ENCODE measurements at regions not wholly inside any gene's neighbourhood (a gene's known extent, or its start where the extent isn't known, plus 50 kb on each side); places are given as distances from the start of the nearest gene placed in this dataset.

- Histone ChIP-seq H3K36me3 (ENCODE audit: control insufficient read depth, insufficient read depth, low read length) (no peaks in the 10 kb centered on the region), H3K4me3 (replicated peaks; ENCODE audit: low read depth, low read length) (no peak overlapping the region), H3K27me3 (replicated peaks; ENCODE audit: control insufficient read depth, insufficient read depth, low read length) (no peaks in the 10 kb centered on the region)
- DNase-seq (ENCODE audit: extremely low read depth, insufficient read length), result no peak
- no peak for TF ChIP-seq CTCF (IDR thresholded peaks at IDR 0.05; ENCODE audit: insufficient read depth, low read length, poor library complexity, severe bottlenecking)
These were observed 500.8 kb upstream of the WWC1 start for GRCh38 chr5:167790462-167791260.

- no peaks in the 10 kb centered on the region for H3K36me3 ChIP-seq (ENCODE audit: control insufficient read depth, insufficient read depth, low read length)
- no peak overlapping the region for H3K4me3 ChIP-seq (replicated peaks; ENCODE audit: low read depth, low read length)
- DNase-seq (ENCODE audit: extremely low read depth, insufficient read length), result no peak
These were observed 498.9 kb upstream of the WWC1 start for GRCh38 chr5:167792514-167792913.

GRCh38 chr5:167793700-167794099, 497.7 kb upstream of the WWC1 start:
- Histone ChIP-seq H3K4me3 (replicated peaks; ENCODE audit: low read depth, low read length) (no peak overlapping the region), H3K36me3 (ENCODE audit: control insufficient read depth, insufficient read depth, low read length) (no peaks in the 10 kb centered on the region), H3K27me3 (replicated peaks; ENCODE audit: control insufficient read depth, insufficient read depth, low read length) (no peaks in the 10 kb centered on the region)
- no peak for TF ChIP-seq CTCF (IDR thresholded peaks at IDR 0.05; ENCODE audit: insufficient read depth, low read length, poor library complexity, severe bottlenecking)
- no peak for DNase-seq (ENCODE audit: extremely low read depth, insufficient read length)

More at GRCh38 chr5:167792514-167792913, 498.9 kb upstream of the WWC1 start:
- no peaks in the 10 kb centered on the region for H3K27me3 ChIP-seq (replicated peaks; ENCODE audit: control insufficient read depth, insufficient read depth, low read length)
- no peak for TF ChIP-seq CTCF (IDR thresholded peaks at IDR 0.05; ENCODE audit: insufficient read depth, low read length, poor library complexity, severe bottlenecking)

GRCh38 chr5:167794121-167794520, 497.3 kb upstream of the WWC1 start:
- DNase-seq (ENCODE audit: extremely low read depth, insufficient read length), result no peak
- no peaks in the 10 kb centered on the region for H3K36me3 ChIP-seq (ENCODE audit: control insufficient read depth, insufficient read depth, low read length)
- no peak for TF ChIP-seq CTCF (IDR thresholded peaks at IDR 0.05; ENCODE audit: insufficient read depth, low read length, poor library complexity, severe bottlenecking)
- H3K27me3 ChIP-seq (replicated peaks; ENCODE audit: control insufficient read depth, insufficient read depth, low read length), result no peaks in the 10 kb centered on the region
- no peak overlapping the region for H3K4me3 ChIP-seq (replicated peaks; ENCODE audit: low read depth, low read length)

GRCh38 chr5:167796672-167797071, 494.8 kb upstream of the WWC1 start:
- Histone ChIP-seq H3K27me3 (replicated peaks; ENCODE audit: control insufficient read depth, insufficient read depth, low read length) (no peaks in the 10 kb centered on the region), H3K36me3 (ENCODE audit: control insufficient read depth, insufficient read depth, low read length) (no peaks in the 10 kb centered on the region), H3K4me3 (replicated peaks; ENCODE audit: low read depth, low read length) (no peak overlapping the region)
- no peak for DNase-seq (ENCODE audit: extremely low read depth, insufficient read length)
- TF ChIP-seq CTCF (IDR thresholded peaks at IDR 0.05; ENCODE audit: insufficient read depth, low read length, poor library complexity, severe bottlenecking), result no peak
